NCI-H748 treated with DMSO at 0.1 percent for 48 hours (cell line): ENCODE measurements at regions not wholly inside any gene's neighbourhood (a gene's known extent, or its start where the extent isn't known, plus 50 kb on each side); places are given as distances from the start of the nearest gene placed in this dataset.

Experiments
- DNase-seq: peaks from one replicate; lab custom pipeline; 2025; lab: John Stamatoyannopoulos, UW

- DNase-seq, result no peak
Measured at GRCh38 chr18:46322941-46323340, 218.8 kb downstream of the HAUS1 start.

GRCh38 chr18:46324087-46324955 lies 220.1 kb downstream of the HAUS1 start:
- DNase-seq, result no peak

- DNase-seq, result no peak
Measured at GRCh38 chr18:46325895-46326294, 221.7 kb downstream of the HAUS1 start.

GRCh38 chr18:46329736-46330246 lies 225.6 kb downstream of the HAUS1 start:
- no peak for DNase-seq

GRCh38 chr18:46331316-46331715 lies 227.1 kb downstream of the HAUS1 start:
- no peak for DNase-seq

GRCh38 chr18:46332286-46332801 lies 228.2 kb downstream of the HAUS1 start:
- no peak for DNase-seq

GRCh38 chr18:46332921-46333341 lies 228.7 kb downstream of the HAUS1 start:
- DNase-seq, result no peak

- peak; percentile 37 for DNase-seq
Measured at GRCh38 chr18:46333431-46334135, 229.4 kb downstream of the HAUS1 start.

GRCh38 chr18:46334868-46335281 lies 230.7 kb downstream of the HAUS1 start:
- no peak for DNase-seq

- no peak for DNase-seq
Measured at GRCh38 chr18:46335534-46336101, 231.4 kb downstream of the HAUS1 start.

- DNase-seq, result no peak
Measured at GRCh38 chr18:46336278-46337111, 232.3 kb downstream of the HAUS1 start.

GRCh38 chr18:46337271-46337670 lies 233.1 kb downstream of the HAUS1 start:
- no peak for DNase-seq

GRCh38 chr18:46338205-46338604 lies 234.0 kb downstream of the HAUS1 start:
- DNase-seq, result no peak

- DNase-seq, result no peak
Measured at GRCh38 chr18:46338766-46339165, 234.6 kb downstream of the HAUS1 start.

- no peak for DNase-seq
Measured at GRCh38 chr18:46340716-46341115, 236.5 kb downstream of the HAUS1 start.

GRCh38 chr18:46341986-46342525 lies 237.9 kb downstream of the HAUS1 start:
- no peak for DNase-seq

- no peak for DNase-seq
Measured at GRCh38 chr18:46343456-46343855, 239.3 kb downstream of the HAUS1 start.

GRCh38 chr18:46343931-46344372 lies 239.8 kb downstream of the HAUS1 start:
- DNase-seq, result no peak

GRCh38 chr18:46344416-46345180 lies 240.4 kb downstream of the HAUS1 start:
- DNase-seq, result no peak

GRCh38 chr18:46345181-46345465 lies 240.9 kb downstream of the HAUS1 start:
- no peak for DNase-seq

- DNase-seq, result no peak
Measured at GRCh38 chr18:46346213-46346612, 242.0 kb downstream of the HAUS1 start.
